Fibroblast of lung (primary cell): ENCODE measurements at regions not wholly inside any gene's neighbourhood (a gene's known extent, or its start where the extent isn't known, plus 50 kb on each side); places are given as distances from the start of the nearest gene placed in this dataset.
"Not testable (repeated sequence)": the region's sequence is repeated elsewhere in the genome, so short reads cannot be mapped to it uniquely, and the experiment has no call there.

Experiments
- DNase-seq, 2 donors: peaks; one replicate each; pipeline versions ENCODE4 v3.0.0 to v3.0.0-alpha.2; 2010; ENCODE audit warnings: low read depth in 2 of 2
- H2AFZ ChIP-seq: 2 replicates; pipeline ENCODE4 v1.5.1; 2012; ENCODE audit warnings: low read length, control low read depth, inconsistent platforms
- H3K27ac ChIP-seq: 2 replicates; pipeline ENCODE4 v1.5.1; 2011; ENCODE audit warnings: low read length, control low read depth; ENCODE audit not compliant: insufficient read depth
- H3K27me3 ChIP-seq: 2 replicates; pipeline ENCODE4 v1.5.1; 2011; ENCODE audit warnings: mild to moderate bottlenecking, low read length; ENCODE audit not compliant: control insufficient read depth, insufficient read depth
- H3K36me3 ChIP-seq: 2 replicates; pipeline ENCODE4 v1.5.1; 2011; ENCODE audit warnings: low read length; ENCODE audit not compliant: control insufficient read depth, insufficient read depth
- H3K4me1 ChIP-seq: 2 replicates; pipeline ENCODE4 v1.5.1; 2011; ENCODE audit warnings: low read length; ENCODE audit not compliant: control insufficient read depth, insufficient read depth; ENCODE audit errors: extremely low read depth
- H3K4me2 ChIP-seq: 2 replicates; pipeline ENCODE4 v1.5.1; 2011; ENCODE audit warnings: low read length, control low read depth; ENCODE audit not compliant: insufficient read depth; ENCODE audit errors: extremely low read depth
- H3K4me3 ChIP-seq, 4 experiments: fragments of 200-600 bp in 1 of 4; sonication (generic) in 1 of 4; replicated peaks in 1 of 4; 2 replicates each; pipeline ENCODE4 v1.5.1; 2011 to 2016; ENCODE audit warnings: low read length in 4 of 4, low read depth in 3 of 4, mild to moderate bottlenecking in 3 of 4, control low read depth in 2 of 4, inconsistent platforms in 1 of 4, mixed read lengths in 1 of 4; ENCODE audit not compliant: insufficient read depth in 1 of 4; ENCODE audit errors: control extremely low read depth in 1 of 4
- H3K79me2 ChIP-seq: 2 replicates; pipeline ENCODE4 v1.5.1; 2012; ENCODE audit warnings: mild to moderate bottlenecking, low read length, inconsistent platforms; ENCODE audit not compliant: control insufficient read depth, insufficient read depth
- H3K9ac ChIP-seq: 2 replicates; pipeline ENCODE4 v1.5.1; 2011; ENCODE audit warnings: mild to moderate bottlenecking, low read length, control low read depth; ENCODE audit not compliant: insufficient read depth
- H3K9me3 ChIP-seq: 2 replicates; pipeline ENCODE4 v1.5.1; 2012; ENCODE audit warnings: low read depth, low read length; ENCODE audit not compliant: control insufficient read depth, insufficient read depth
- H4K20me1 ChIP-seq: 2 replicates; pipeline ENCODE4 v1.5.1; 2011; ENCODE audit warnings: low read length; ENCODE audit not compliant: control insufficient read depth, insufficient read depth; ENCODE audit errors: extremely low read depth
- CTCF ChIP-seq, 2 donors: IDR thresholded peaks in 1 of 2; conservative IDR thresholded peaks in 1 of 2; 1 replicate in 1 of 2; 2 replicates in 1 of 2; pipeline ENCODE4 v1.5.1; 2011 to 2012; ENCODE audit warnings: low read length in 2 of 2, control low read depth in 1 of 2, inconsistent platforms in 1 of 2, low read depth in 1 of 2, mild to moderate bottlenecking in 1 of 2
- EZH2 ChIP-seq: IDR thresholded peaks from 2 replicates; pipeline ENCODE4 v1.5.1; 2012; ENCODE audit warnings: low read length, control low read depth, mild to moderate bottlenecking; ENCODE audit errors: missing control alignments

- Histone ChIP-seq H3K9ac (no peak overlapping the region), H3K36me3 (no peaks in the 10 kb centered on the region), H3K79me2 (no peaks in the 10 kb centered on the region), H3K9me3 (no peaks in the 10 kb centered on the region), H2AFZ (no peak overlapping the region), H3K27ac (no peak overlapping the region), H3K4me2 (no peak overlapping the region), H3K4me3 (no peak overlapping the region), H4K20me1 (no peaks in the 10 kb centered on the region), H3K4me1 (peaks cover 9% of the 10 kb centered on the region), H3K27me3 (peaks cover 6% of the 10 kb centered on the region)
- DNase-seq = no peak
- TF ChIP-seq CTCF (conservative IDR thresholded peaks at IDR 0.05 in 1 of 2, IDR thresholded peaks at IDR 0.05 in 1 of 2; ENCODE audit: low read depth in 1 of 2, low read length in 2 of 2) (no peak), EZH2 (no peak)
Observed at GRCh38 chr3:128544190-128544589, 51.2 kb upstream of the GATA2 start.

- not testable (repeated sequence) for H3K27me3 ChIP-seq, H2AFZ ChIP-seq, H3K36me3 ChIP-seq, H4K20me1 ChIP-seq, H3K4me1 ChIP-seq, H3K4me2 ChIP-seq, H3K9ac ChIP-seq, H3K4me3 ChIP-seq, H3K27ac ChIP-seq, H3K9me3 ChIP-seq, DNase-seq, H3K79me2 ChIP-seq
Observed at GRCh38 chr3:128543570-128544174, 50.7 kb upstream of the GATA2 start.
